ENCODE measurements at regions not wholly inside any gene's neighbourhood (a gene's known extent, or its start where the extent isn't known, plus 50 kb on each side); places are given as distances from the start of the nearest gene placed in this dataset.

DNA sequence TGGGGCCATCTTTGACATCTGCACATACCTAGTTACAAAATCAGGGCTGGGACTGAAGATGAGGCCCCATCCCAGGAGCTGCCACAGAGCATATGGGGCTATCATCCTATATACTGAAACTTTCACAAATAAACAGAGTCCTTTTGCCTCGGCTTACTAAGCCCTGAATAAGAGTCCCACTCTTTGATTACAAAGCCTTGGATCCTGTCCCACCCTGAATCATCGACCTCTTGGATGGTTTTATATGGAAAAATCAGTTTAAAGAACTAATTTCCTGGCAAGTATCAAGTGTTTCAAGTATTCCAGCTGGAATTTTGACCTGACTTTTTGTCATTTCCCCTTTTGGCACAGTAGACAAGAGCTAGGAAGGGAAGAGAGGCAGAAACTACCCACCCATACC, 331.3 kb upstream of the FRG2C start:
- no peaks in the 10 kb centered on the region for H3K79me2 ChIP-seq (ENCODE audit: control insufficient read depth, insufficient read depth, low read length)
- H3K4me1 ChIP-seq (ENCODE audit: control insufficient read depth, extremely low read depth, insufficient read depth, low read length) = peaks cover 3% of the 10 kb centered on the region
- H3K9me3 ChIP-seq (ENCODE audit: control insufficient read depth, insufficient read depth, low read depth, low read length) = no peaks in the 10 kb centered on the region
- H3K27ac ChIP-seq (ENCODE audit: insufficient read depth, low read length) = no peak overlapping the region
- peaks cover 5% of the 10 kb centered on the region for H3K27me3 ChIP-seq (ENCODE audit: control insufficient read depth, insufficient read depth, low read length)
- no peak overlapping the region for H3K4me2 ChIP-seq (ENCODE audit: extremely low read depth, insufficient read depth, low read length)
- no peak overlapping the region for H2AFZ ChIP-seq (ENCODE audit: low read length)
- H3K4me3 ChIP-seq (replicated peaks in 1 of 4; ENCODE audit: control extremely low read depth in 1 of 4, insufficient read depth in 1 of 4, low read depth in 3 of 4, low read length in 4 of 4) = no peak overlapping the region
- peak; percentile 51 to 77 for DNase-seq (ENCODE audit: low read depth in 2 of 2)
- no peak overlapping the region for H3K9ac ChIP-seq (ENCODE audit: insufficient read depth, low read length)
- no peak for TF ChIP-seq EZH2 (IDR thresholded peaks at IDR 0.05; ENCODE audit: low read length, missing control alignments)
- TF ChIP-seq, protein P1, sequence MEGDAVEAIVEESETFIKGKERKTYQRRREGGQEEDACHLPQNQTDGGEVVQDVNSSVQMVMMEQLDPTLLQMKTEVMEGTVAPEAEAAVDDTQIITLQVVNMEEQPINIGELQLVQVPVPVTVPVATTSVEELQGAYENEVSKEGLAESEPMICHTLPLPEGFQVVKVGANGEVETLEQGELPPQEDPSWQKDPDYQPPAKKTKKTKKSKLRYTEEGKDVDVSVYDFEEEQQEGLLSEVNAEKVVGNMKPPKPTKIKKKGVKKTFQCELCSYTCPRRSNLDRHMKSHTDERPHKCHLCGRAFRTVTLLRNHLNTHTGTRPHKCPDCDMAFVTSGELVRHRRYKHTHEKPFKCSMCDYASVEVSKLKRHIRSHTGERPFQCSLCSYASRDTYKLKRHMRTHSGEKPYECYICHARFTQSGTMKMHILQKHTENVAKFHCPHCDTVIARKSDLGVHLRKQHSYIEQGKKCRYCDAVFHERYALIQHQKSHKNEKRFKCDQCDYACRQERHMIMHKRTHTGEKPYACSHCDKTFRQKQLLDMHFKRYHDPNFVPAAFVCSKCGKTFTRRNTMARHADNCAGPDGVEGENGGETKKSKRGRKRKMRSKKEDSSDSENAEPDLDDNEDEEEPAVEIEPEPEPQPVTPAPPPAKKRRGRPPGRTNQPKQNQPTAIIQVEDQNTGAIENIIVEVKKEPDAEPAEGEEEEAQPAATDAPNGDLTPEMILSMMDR (conservative IDR thresholded peaks at IDR 0.05 in 1 of 2, IDR thresholded peaks at IDR 0.05 in 1 of 2; ENCODE audit: low read depth in 1 of 2, low read length in 2 of 2) = no peak
- H4K20me1 ChIP-seq (ENCODE audit: control insufficient read depth, extremely low read depth, insufficient read depth, low read length) = no peaks in the 10 kb centered on the region
- H3K36me3 ChIP-seq (ENCODE audit: control insufficient read depth, insufficient read depth, low read length) = no peaks in the 10 kb centered on the region

DNA sequence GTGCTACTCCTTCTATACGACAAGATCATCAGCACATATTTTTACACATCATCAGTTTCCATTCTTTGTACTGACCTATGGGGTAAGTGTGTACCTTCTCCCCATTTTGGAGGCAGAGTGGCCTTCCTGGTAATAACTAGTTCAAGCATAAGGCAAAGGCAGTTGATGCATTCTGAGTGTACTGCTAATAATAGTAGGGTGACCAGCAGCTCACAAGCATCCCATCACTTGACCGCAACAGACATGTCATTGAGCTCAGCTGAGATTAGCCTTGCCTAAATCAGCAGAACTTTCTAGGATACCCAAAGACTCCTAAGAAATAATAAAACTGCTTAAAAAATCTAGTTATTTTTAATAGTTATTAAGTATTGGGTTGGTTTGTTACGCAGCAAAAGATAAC, 329.8 kb upstream of the FRG2C start:
- Histone ChIP-seq H3K9me3 (ENCODE audit: control insufficient read depth, insufficient read depth, low read depth, low read length) (no peaks in the 10 kb centered on the region), H3K4me1 (ENCODE audit: control insufficient read depth, extremely low read depth, insufficient read depth, low read length) (peaks cover 3% of the 10 kb centered on the region), H3K4me3 (replicated peaks in 1 of 4; ENCODE audit: control extremely low read depth in 1 of 4, insufficient read depth in 1 of 4, low read depth in 3 of 4, low read length in 4 of 4) (no peak overlapping the region), H3K27ac (ENCODE audit: insufficient read depth, low read length) (no peak overlapping the region), H3K36me3 (ENCODE audit: control insufficient read depth, insufficient read depth, low read length) (no peaks in the 10 kb centered on the region), H3K79me2 (ENCODE audit: control insufficient read depth, insufficient read depth, low read length) (no peaks in the 10 kb centered on the region), H3K4me2 (ENCODE audit: extremely low read depth, insufficient read depth, low read length) (no peak overlapping the region), H4K20me1 (ENCODE audit: control insufficient read depth, extremely low read depth, insufficient read depth, low read length) (no peaks in the 10 kb centered on the region), H2AFZ (ENCODE audit: low read length) (no peak overlapping the region), H3K9ac (ENCODE audit: insufficient read depth, low read length) (no peak overlapping the region), H3K27me3 (ENCODE audit: control insufficient read depth, insufficient read depth, low read length) (no peaks in the 10 kb centered on the region)
- no peak for DNase-seq (ENCODE audit: low read depth in 2 of 2)
- no peak for TF ChIP-seq EZH2 (IDR thresholded peaks at IDR 0.05; ENCODE audit: low read length, missing control alignments)
- TF ChIP-seq, protein P1 (conservative IDR thresholded peaks at IDR 0.05 in 1 of 2, IDR thresholded peaks at IDR 0.05 in 1 of 2; ENCODE audit: low read depth in 1 of 2, low read length in 2 of 2) = no peak

DNA sequence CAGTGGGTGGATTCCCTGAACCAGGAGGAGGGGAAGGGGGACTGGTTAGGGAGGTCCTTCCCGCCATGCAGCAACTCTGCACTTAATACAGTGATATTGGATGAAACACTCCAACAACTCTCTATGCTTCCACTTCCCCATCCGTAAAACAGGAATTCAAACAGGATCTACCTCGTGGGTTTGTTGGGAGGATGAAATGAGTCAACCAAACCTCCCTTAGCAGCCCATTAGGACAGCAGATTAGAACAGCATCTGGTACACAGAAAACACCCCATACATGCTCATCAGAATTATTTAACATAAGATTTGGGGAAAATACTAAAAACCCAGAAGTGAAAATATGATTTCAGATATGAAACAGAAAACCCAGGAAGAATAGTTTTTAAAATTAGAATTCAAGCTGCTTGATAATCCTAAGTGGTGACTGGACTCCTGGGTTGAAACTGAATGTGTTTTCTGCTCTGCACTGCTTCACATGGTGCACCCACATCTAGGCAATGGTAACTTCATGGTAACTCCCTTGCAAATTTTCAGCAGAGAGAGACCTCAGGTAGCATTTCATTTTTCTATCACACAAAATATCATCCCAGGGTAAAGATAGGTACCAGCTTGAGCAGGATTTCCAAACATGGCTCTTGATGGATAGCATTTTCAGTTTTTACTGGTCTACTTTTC, 326.8 kb upstream of the FRG2C start:
- Histone ChIP-seq H3K9ac (ENCODE audit: insufficient read depth, low read length) (no peak overlapping the region), H3K4me3 (replicated peaks in 1 of 4; ENCODE audit: control extremely low read depth in 1 of 4, insufficient read depth in 1 of 4, low read depth in 3 of 4, low read length in 4 of 4) (no peak overlapping the region), H3K9me3 (ENCODE audit: control insufficient read depth, insufficient read depth, low read depth, low read length) (no peaks in the 10 kb centered on the region), H3K4me2 (ENCODE audit: extremely low read depth, insufficient read depth, low read length) (no peak overlapping the region), H3K79me2 (ENCODE audit: control insufficient read depth, insufficient read depth, low read length) (no peaks in the 10 kb centered on the region), H3K27ac (ENCODE audit: insufficient read depth, low read length) (no peak overlapping the region), H2AFZ (ENCODE audit: low read length) (no peak overlapping the region), H3K36me3 (ENCODE audit: control insufficient read depth, insufficient read depth, low read length) (no peaks in the 10 kb centered on the region), H3K4me1 (ENCODE audit: control insufficient read depth, extremely low read depth, insufficient read depth, low read length) (peaks cover 2% of the 10 kb centered on the region), H4K20me1 (ENCODE audit: control insufficient read depth, extremely low read depth, insufficient read depth, low read length) (no peaks in the 10 kb centered on the region), H3K27me3 (ENCODE audit: control insufficient read depth, insufficient read depth, low read length) (no peaks in the 10 kb centered on the region)
- no peak for DNase-seq (ENCODE audit: low read depth in 2 of 2)
- no peak for TF ChIP-seq EZH2 (IDR thresholded peaks at IDR 0.05; ENCODE audit: low read length, missing control alignments)
- TF ChIP-seq, protein P1 (conservative IDR thresholded peaks at IDR 0.05 in 1 of 2, IDR thresholded peaks at IDR 0.05 in 1 of 2; ENCODE audit: low read depth in 1 of 2, low read length in 2 of 2) = no peak

All from fibroblast of lung (primary cell).